IPS-18a (cell line): ENCODE measurements at regions not wholly inside any gene's neighbourhood (a gene's known extent, or its start where the extent isn't known, plus 50 kb on each side); places are given as distances from the start of the nearest gene placed in this dataset.
"Not testable (repeated sequence)": the region's sequence is repeated elsewhere in the genome, so short reads cannot be mapped to it uniquely, and the experiment has no call there.

Experiments used
- H3K27ac ChIP-seq: one replicate; pipeline ENCODE4 v1.5.1; 2013; ENCODE audit warnings: low read length
- H3K27me3 ChIP-seq: one replicate; pipeline ENCODE4 v1.6.1; 2013; ENCODE audit warnings: mild to moderate bottlenecking, low read length; ENCODE audit not compliant: control insufficient read depth, insufficient read depth
- H3K36me3 ChIP-seq: one replicate; pipeline ENCODE4 v1.6.1; 2013; ENCODE audit warnings: low read depth, low read length; ENCODE audit not compliant: control insufficient read depth
- H3K4me1 ChIP-seq: one replicate; pipeline ENCODE4 v1.6.1; 2013; ENCODE audit warnings: low read depth, low read length; ENCODE audit not compliant: control insufficient read depth
- H3K4me3 ChIP-seq: one replicate; pipeline ENCODE4 v1.5.1; 2013; ENCODE audit warnings: low read length
- H3K9ac ChIP-seq: one replicate; pipeline ENCODE4 v1.6.1; 2013; ENCODE audit warnings: mild to moderate bottlenecking, low read length, moderate library complexity
- H3K9me3 ChIP-seq: one replicate; pipeline ENCODE4 v1.6.1; 2013; ENCODE audit warnings: low read depth, low read length; ENCODE audit not compliant: control insufficient read depth

- H3K4me3 ChIP-seq = no peak overlapping the region
Measured at GRCh38 chr3:145639875-145640274, 521.1 kb downstream of the PLOD2 start.

GRCh38 chr3:145648396-145648795, 512.6 kb downstream of the PLOD2 start:
- Histone ChIP-seq H3K4me1 (no peaks in the 10 kb centered on the region), H3K27me3 (no peaks in the 10 kb centered on the region), H3K4me3 (no peak overlapping the region), H3K9me3 (no peaks in the 10 kb centered on the region), H3K36me3 (no peaks in the 10 kb centered on the region), H3K9ac (no peak overlapping the region), H3K27ac (no peak overlapping the region)

More at GRCh38 chr3:145639875-145640274, 521.1 kb downstream of the PLOD2 start:
- no peaks in the 10 kb centered on the region for H3K27me3 ChIP-seq
- H3K9me3 ChIP-seq = no peaks in the 10 kb centered on the region
- no peaks in the 10 kb centered on the region for H3K36me3 ChIP-seq
- no peak overlapping the region for H3K9ac ChIP-seq
- no peaks in the 10 kb centered on the region for H3K4me1 ChIP-seq
- no peak overlapping the region for H3K27ac ChIP-seq

- Histone ChIP-seq H3K36me3 (no peaks in the 10 kb centered on the region), H3K4me1 (no peaks in the 10 kb centered on the region)
Measured at GRCh38 chr3:145649368-145649887, 511.6 kb downstream of the PLOD2 start.

GRCh38 chr3:145650170-145650569, 510.8 kb downstream of the PLOD2 start:
- Histone ChIP-seq H3K4me1 (no peaks in the 10 kb centered on the region), H3K36me3 (no peaks in the 10 kb centered on the region), H3K27me3 (no peaks in the 10 kb centered on the region), H3K9me3 (no peaks in the 10 kb centered on the region), H3K27ac (no peak overlapping the region), H3K9ac (no peak overlapping the region), H3K4me3 (no peak overlapping the region)

More at GRCh38 chr3:145649368-145649887, 511.6 kb downstream of the PLOD2 start:
- Histone ChIP-seq H3K4me3 (no peak overlapping the region), H3K27ac (no peak overlapping the region), H3K9ac (no peak overlapping the region), H3K27me3 (no peaks in the 10 kb centered on the region), H3K9me3 (no peaks in the 10 kb centered on the region)

- Histone ChIP-seq H3K27ac (no peak overlapping the region), H3K9ac (no peak overlapping the region), H3K4me3 (no peak overlapping the region), H3K9me3 (no peaks in the 10 kb centered on the region), H3K27me3 (no peaks in the 10 kb centered on the region), H3K36me3 (no peaks in the 10 kb centered on the region), H3K4me1 (peaks cover 5% of the 10 kb centered on the region)
Measured at GRCh38 chr3:145671121-145671520, 489.9 kb downstream of the PLOD2 start.

- no peaks in the 10 kb centered on the region for H3K36me3 ChIP-seq
- H3K27me3 ChIP-seq = no peaks in the 10 kb centered on the region
- H3K4me1 ChIP-seq = peaks cover 5% of the 10 kb centered on the region
- H3K27ac ChIP-seq = no peak overlapping the region
- H3K9me3 ChIP-seq = no peaks in the 10 kb centered on the region
- H3K4me3 ChIP-seq = no peak overlapping the region
- H3K9ac ChIP-seq = no peak overlapping the region
Measured at GRCh38 chr3:145673838-145674237, 487.1 kb downstream of the PLOD2 start.

- H3K36me3 ChIP-seq = no peaks in the 10 kb centered on the region
- H3K9ac ChIP-seq = no peak overlapping the region
- no peaks in the 10 kb centered on the region for H3K27me3 ChIP-seq
- no peak overlapping the region for H3K27ac ChIP-seq
- no peaks in the 10 kb centered on the region for H3K9me3 ChIP-seq
- peaks cover 5% of the 10 kb centered on the region for H3K4me1 ChIP-seq
- H3K4me3 ChIP-seq = no peak overlapping the region
Measured at GRCh38 chr3:145678401-145678800, 482.6 kb downstream of the PLOD2 start.

- no peaks in the 10 kb centered on the region for H3K36me3 ChIP-seq
- H3K27me3 ChIP-seq = no peaks in the 10 kb centered on the region
- H3K27ac ChIP-seq = no peak overlapping the region
- H3K4me3 ChIP-seq = no peak overlapping the region
- H3K4me1 ChIP-seq = no peaks in the 10 kb centered on the region
- no peaks in the 10 kb centered on the region for H3K9me3 ChIP-seq
- no peak overlapping the region for H3K9ac ChIP-seq
Measured at GRCh38 chr3:145681181-145681580, 479.8 kb downstream of the PLOD2 start.

GRCh38 chr3:145687978-145688377, 473.0 kb downstream of the PLOD2 start:
- not testable (repeated sequence) for H3K27me3 ChIP-seq, H3K36me3 ChIP-seq, H3K9ac ChIP-seq, H3K27ac ChIP-seq, H3K4me1 ChIP-seq, H3K9me3 ChIP-seq, H3K4me3 ChIP-seq

- Histone ChIP-seq H3K4me3 (no peak overlapping the region), H3K27me3 (no peaks in the 10 kb centered on the region), H3K4me1 (no peaks in the 10 kb centered on the region)
Measured at GRCh38 chr3:145692751-145693150, 468.2 kb downstream of the PLOD2 start.

GRCh38 chr3:145696011-145696410, 465.0 kb downstream of the PLOD2 start:
- H3K4me3 ChIP-seq = no peak overlapping the region
- H3K36me3 ChIP-seq = no peaks in the 10 kb centered on the region
- H3K27me3 ChIP-seq = no peaks in the 10 kb centered on the region
- no peaks in the 10 kb centered on the region for H3K4me1 ChIP-seq
- no peaks in the 10 kb centered on the region for H3K9me3 ChIP-seq
- H3K9ac ChIP-seq = no peak overlapping the region
- H3K27ac ChIP-seq = no peak overlapping the region

More at GRCh38 chr3:145692751-145693150, 468.2 kb downstream of the PLOD2 start:
- H3K9me3 ChIP-seq = no peaks in the 10 kb centered on the region
- H3K36me3 ChIP-seq = no peaks in the 10 kb centered on the region
- no peak overlapping the region for H3K27ac ChIP-seq
- no peak overlapping the region for H3K9ac ChIP-seq

GRCh38 chr3:145698250-145698649, 462.7 kb downstream of the PLOD2 start:
- no peak overlapping the region for H3K27ac ChIP-seq
- no peaks in the 10 kb centered on the region for H3K4me1 ChIP-seq
- no peak overlapping the region for H3K9ac ChIP-seq
- no peaks in the 10 kb centered on the region for H3K27me3 ChIP-seq
- no peak overlapping the region for H3K4me3 ChIP-seq
- H3K9me3 ChIP-seq = no peaks in the 10 kb centered on the region
- H3K36me3 ChIP-seq = no peaks in the 10 kb centered on the region
